ENCODE measurements at regions not wholly inside any gene's neighbourhood (a gene's known extent, or its start where the extent isn't known, plus 50 kb on each side); places are given as distances from the start of the nearest gene placed in this dataset.

GRCh38 chr22:49382451-49382735, 445.3 kb downstream of the BRD1 start:
- Histone ChIP-seq H2BK120ac (ENCODE audit: low read depth, low read length) (no peak overlapping the region), H2BK12ac (ENCODE audit: low read length) (no peak overlapping the region), H3K4ac (ENCODE audit: low read length) (peak overlapping the region; percentile 27), H2AK5ac (ENCODE audit: low read depth, low read length) (no peak overlapping the region), H3K9me3 (replicated peaks in 1 of 2; ENCODE audit: control insufficient read depth in 2 of 2, insufficient read depth in 1 of 2, low read depth in 1 of 2, low read length in 2 of 2) (no peaks in the 10 kb centered on the region), H3K23ac (ENCODE audit: low read depth, low read length, poor library complexity) (no peak overlapping the region), H3K18ac (ENCODE audit: low read length) (peak overlapping the region; percentile 38), H3K9ac (ENCODE audit: low read depth, low read length, poor library complexity) (peak overlapping the region; percentile 70), H3K4me1 (ENCODE audit: control insufficient read depth in 2 of 2, insufficient read depth in 1 of 2, low read depth in 1 of 2, low read length in 2 of 2) (peaks cover 0 to 2% of the 10 kb centered on the region in 2 donors), H3K14ac (ENCODE audit: low read length) (peak overlapping the region; percentile 56), H3K27ac (replicated peaks; ENCODE audit: low read length) (no peak overlapping the region), H3K36me3 (replicated peaks in 1 of 2; ENCODE audit: control insufficient read depth in 2 of 2, insufficient read depth in 2 of 2, low read length in 2 of 2) (no peaks in the 10 kb centered on the region), H3K79me1 (ENCODE audit: low read depth, low read length) (no peaks in the 10 kb centered on the region), H3K4me3 (ENCODE audit: low read length in 2 of 2) (no peak overlapping the region), H3K4me2 (ENCODE audit: insufficient read depth, low read length, poor library complexity, severe bottlenecking) (no peak overlapping the region), H2BK5ac (ENCODE audit: low read length) (no peak overlapping the region), H2BK15ac (ENCODE audit: low read length) (no peak overlapping the region), H2AFZ (ENCODE audit: low read length) (no peak overlapping the region), H3K27me3 (ENCODE audit: control insufficient read depth in 3 of 3, insufficient read depth in 3 of 3, low read depth in 1 of 3, low read length in 3 of 3) (no peaks in the 10 kb centered on the region), H4K8ac (ENCODE audit: low read depth, low read length) (no peak overlapping the region), H4K91ac (ENCODE audit: low read depth, low read length, poor library complexity) (peak overlapping the region; percentile 53)
- no peak for DNase-seq (ENCODE audit: low spot score)
- WGBS, 2 donors (ENCODE audit: extremely low coverage in 2 of 2, insufficient read length in 2 of 2, insufficient replicate concordance in 1 of 2) = no CpG with 5 or more reads among the region's 6 CpGs

DNA sequence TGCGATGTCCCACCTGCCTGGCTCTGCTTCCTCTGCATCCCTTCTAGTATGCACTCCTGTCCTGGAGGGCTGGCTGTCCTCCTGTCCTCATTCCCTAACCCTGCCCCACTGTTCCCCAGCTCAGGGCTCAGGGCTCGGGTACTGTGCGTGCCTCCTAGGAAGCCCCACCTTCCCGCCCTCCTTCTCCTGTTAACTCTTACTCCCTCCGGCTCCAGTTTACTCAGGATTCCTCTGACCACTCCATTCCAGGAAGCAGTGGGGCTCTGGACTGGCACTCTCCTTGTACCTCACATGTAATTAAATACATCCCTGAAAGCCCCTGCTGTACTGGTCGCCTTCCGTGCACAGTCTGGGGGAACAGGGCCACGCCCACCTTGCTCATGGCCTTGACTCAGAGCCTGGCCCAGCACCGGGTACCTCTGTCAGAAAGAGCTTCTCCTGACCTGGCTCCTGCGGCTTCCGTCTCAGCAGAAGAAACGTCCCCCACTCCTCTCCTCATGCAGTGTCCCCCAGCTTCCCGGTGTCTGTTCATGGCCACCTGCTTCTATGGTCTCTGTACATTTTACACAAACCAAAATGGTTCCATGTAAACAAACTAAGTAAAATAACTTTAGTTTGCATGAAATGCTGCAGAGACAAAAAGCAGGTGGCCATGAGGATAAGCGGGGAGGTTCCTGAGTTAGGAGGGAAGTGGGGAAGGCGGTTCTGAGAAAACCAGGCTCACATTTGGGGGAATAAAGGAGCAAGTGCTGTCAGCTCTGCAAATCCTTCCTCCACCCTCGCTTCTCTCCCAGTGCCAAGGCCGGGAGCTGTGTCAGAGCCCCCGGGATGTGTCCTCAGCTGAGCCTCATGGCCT, 445.9 kb downstream of the BRD1 start:
- peak overlapping the region; percentile 7 for H3K18ac ChIP-seq (ENCODE audit: low read length)
- no peak overlapping the region for H3K4me2 ChIP-seq (ENCODE audit: insufficient read depth, low read length, poor library complexity, severe bottlenecking)

DNA sequence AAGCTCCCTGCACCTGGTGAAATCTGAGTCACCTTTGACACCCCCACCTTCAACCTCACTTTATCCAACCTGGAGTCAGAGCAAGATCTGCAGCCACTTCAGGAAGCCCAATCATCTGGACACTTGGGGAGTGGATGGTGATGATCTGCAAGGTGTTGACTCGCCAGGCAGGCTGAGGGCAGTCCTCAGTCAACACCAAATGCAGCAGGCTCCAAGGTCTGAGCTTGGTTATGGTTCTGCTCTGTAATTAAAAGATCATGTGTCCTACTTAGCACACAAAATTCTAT, 446.9 kb downstream of the BRD1 start:
- no peak overlapping the region for H2BK5ac ChIP-seq (ENCODE audit: low read length)
- H3K79me1 ChIP-seq (ENCODE audit: low read depth, low read length) = no peaks in the 10 kb centered on the region
- no peak overlapping the region for H3K4me3 ChIP-seq (ENCODE audit: low read length in 2 of 2)
- DNase-seq (ENCODE audit: low spot score) = no peak
- no peak overlapping the region for H4K91ac ChIP-seq (ENCODE audit: low read depth, low read length, poor library complexity)
- H3K27me3 ChIP-seq (ENCODE audit: control insufficient read depth in 3 of 3, insufficient read depth in 3 of 3, low read depth in 1 of 3, low read length in 3 of 3) = no peaks in the 10 kb centered on the region
- H3K4me1 ChIP-seq (ENCODE audit: control insufficient read depth in 2 of 2, insufficient read depth in 1 of 2, low read depth in 1 of 2, low read length in 2 of 2) = peaks cover 0 to 2% of the 10 kb centered on the region in 2 donors
- WGBS, 2 donors (ENCODE audit: extremely low coverage in 2 of 2, insufficient read length in 2 of 2, insufficient replicate concordance in 1 of 2) = no CpG with 5 or more reads among the region's 1 CpG
- H2AFZ ChIP-seq (ENCODE audit: low read length) = no peak overlapping the region
- H3K9me3 ChIP-seq (replicated peaks in 1 of 2; ENCODE audit: control insufficient read depth in 2 of 2, insufficient read depth in 1 of 2, low read depth in 1 of 2, low read length in 2 of 2) = no peaks in the 10 kb centered on the region
- no peaks in the 10 kb centered on the region for H3K36me3 ChIP-seq (replicated peaks in 1 of 2; ENCODE audit: control insufficient read depth in 2 of 2, insufficient read depth in 2 of 2, low read length in 2 of 2)
- no peak overlapping the region for H2AK5ac ChIP-seq (ENCODE audit: low read depth, low read length)
- H3K27ac ChIP-seq (replicated peaks; ENCODE audit: low read length) = no peak overlapping the region
- no peak overlapping the region for H3K23ac ChIP-seq (ENCODE audit: low read depth, low read length, poor library complexity)
- H3K18ac ChIP-seq (ENCODE audit: low read length) = no peak overlapping the region
- no peak overlapping the region for H2BK120ac ChIP-seq (ENCODE audit: low read depth, low read length)
- no peak overlapping the region for H3K4me2 ChIP-seq (ENCODE audit: insufficient read depth, low read length, poor library complexity, severe bottlenecking)
- no peak overlapping the region for H2BK15ac ChIP-seq (ENCODE audit: low read length)
- no peak overlapping the region for H3K4ac ChIP-seq (ENCODE audit: low read length)
- H3K9ac ChIP-seq (ENCODE audit: low read depth, low read length, poor library complexity) = no peak overlapping the region
- no peak overlapping the region for H2BK12ac ChIP-seq (ENCODE audit: low read length)
- no peak overlapping the region for H4K8ac ChIP-seq (ENCODE audit: low read depth, low read length)
- H3K14ac ChIP-seq (ENCODE audit: low read length) = no peak overlapping the region

More for the DNA sequence above, 445.9 kb downstream of the BRD1 start:
- Histone ChIP-seq H2BK12ac (ENCODE audit: low read length) (no peak overlapping the region), H2BK120ac (ENCODE audit: low read depth, low read length) (no peak overlapping the region), H3K9ac (ENCODE audit: low read depth, low read length, poor library complexity) (no peak overlapping the region), H3K14ac (ENCODE audit: low read length) (no peak overlapping the region), H2BK15ac (ENCODE audit: low read length) (no peak overlapping the region), H4K91ac (ENCODE audit: low read depth, low read length, poor library complexity) (no peak overlapping the region), H3K36me3 (replicated peaks in 1 of 2; ENCODE audit: control insufficient read depth in 2 of 2, insufficient read depth in 2 of 2, low read length in 2 of 2) (no peaks in the 10 kb centered on the region), H2BK5ac (ENCODE audit: low read length) (no peak overlapping the region), H3K79me1 (ENCODE audit: low read depth, low read length) (no peaks in the 10 kb centered on the region), H4K8ac (ENCODE audit: low read depth, low read length) (no peak overlapping the region), H2AFZ (ENCODE audit: low read length) (no peak overlapping the region), H3K4me1 (ENCODE audit: control insufficient read depth in 2 of 2, insufficient read depth in 1 of 2, low read depth in 1 of 2, low read length in 2 of 2) (peaks cover 0 to 2% of the 10 kb centered on the region in 2 donors), H2AK5ac (ENCODE audit: low read depth, low read length) (no peak overlapping the region), H3K27ac (replicated peaks; ENCODE audit: low read length) (no peak overlapping the region), H3K27me3 (ENCODE audit: control insufficient read depth in 3 of 3, insufficient read depth in 3 of 3, low read depth in 1 of 3, low read length in 3 of 3) (no peaks in the 10 kb centered on the region), H3K23ac (ENCODE audit: low read depth, low read length, poor library complexity) (no peak overlapping the region), H3K4me3 (ENCODE audit: low read length in 2 of 2) (no peak overlapping the region), H3K4ac (ENCODE audit: low read length) (peak overlapping the region; percentile 27), H3K9me3 (replicated peaks in 1 of 2; ENCODE audit: control insufficient read depth in 2 of 2, insufficient read depth in 1 of 2, low read depth in 1 of 2, low read length in 2 of 2) (no peaks in the 10 kb centered on the region)
- WGBS, 2 donors (ENCODE audit: extremely low coverage in 2 of 2, insufficient read length in 2 of 2, insufficient replicate concordance in 1 of 2) = no CpG with 5 or more reads among the region's 18 CpGs
- no peak for DNase-seq (ENCODE audit: low spot score)

GRCh38 chr22:49380095-49380827, 447.4 kb downstream of the BRD1 start:
- H4K91ac ChIP-seq (ENCODE audit: low read depth, low read length, poor library complexity) = no peak overlapping the region
- no peaks in the 10 kb centered on the region for H3K27me3 ChIP-seq (ENCODE audit: control insufficient read depth in 3 of 3, insufficient read depth in 3 of 3, low read depth in 1 of 3, low read length in 3 of 3)
- H3K14ac ChIP-seq (ENCODE audit: low read length) = no peak overlapping the region
- H3K18ac ChIP-seq (ENCODE audit: low read length) = no peak overlapping the region
- H3K27ac ChIP-seq (replicated peaks; ENCODE audit: low read length) = no peak overlapping the region
- no peak overlapping the region for H2BK5ac ChIP-seq (ENCODE audit: low read length)
- WGBS, 2 donors (ENCODE audit: extremely low coverage in 2 of 2, insufficient read length in 2 of 2, insufficient replicate concordance in 1 of 2) = no CpG with 5 or more reads among the region's 12 CpGs
- H4K8ac ChIP-seq (ENCODE audit: low read depth, low read length) = no peak overlapping the region
- no peak overlapping the region for H2BK120ac ChIP-seq (ENCODE audit: low read depth, low read length)
- H3K9ac ChIP-seq (ENCODE audit: low read depth, low read length, poor library complexity) = no peak overlapping the region
- no peak overlapping the region for H3K23ac ChIP-seq (ENCODE audit: low read depth, low read length, poor library complexity)
- H3K4ac ChIP-seq (ENCODE audit: low read length) = no peak overlapping the region
- no peak for DNase-seq (ENCODE audit: low spot score)
- no peak overlapping the region for H2BK15ac ChIP-seq (ENCODE audit: low read length)
- H2AK5ac ChIP-seq (ENCODE audit: low read depth, low read length) = no peak overlapping the region
- H3K4me3 ChIP-seq (ENCODE audit: low read length in 2 of 2) = no peak overlapping the region
- H3K9me3 ChIP-seq (replicated peaks in 1 of 2; ENCODE audit: control insufficient read depth in 2 of 2, insufficient read depth in 1 of 2, low read depth in 1 of 2, low read length in 2 of 2) = no peaks in the 10 kb centered on the region
- H2BK12ac ChIP-seq (ENCODE audit: low read length) = no peak overlapping the region
- no peak overlapping the region for H2AFZ ChIP-seq (ENCODE audit: low read length)
- no peaks in the 10 kb centered on the region for H3K79me1 ChIP-seq (ENCODE audit: low read depth, low read length)
- H3K4me1 ChIP-seq (ENCODE audit: control insufficient read depth in 2 of 2, insufficient read depth in 1 of 2, low read depth in 1 of 2, low read length in 2 of 2) = peaks cover 0 to 2% of the 10 kb centered on the region in 2 donors
- no peak overlapping the region for H3K4me2 ChIP-seq (ENCODE audit: insufficient read depth, low read length, poor library complexity, severe bottlenecking)
- H3K36me3 ChIP-seq (replicated peaks in 1 of 2; ENCODE audit: control insufficient read depth in 2 of 2, insufficient read depth in 2 of 2, low read length in 2 of 2) = no peaks in the 10 kb centered on the region
